IPS DF 4.7 (cell line): ENCODE measurements at regions not wholly inside any gene's neighbourhood (a gene's known extent, or its start where the extent isn't known, plus 50 kb on each side); places are given as distances from the start of the nearest gene placed in this dataset.
"Not testable (repeated sequence)": the region's sequence is repeated elsewhere in the genome, so short reads cannot be mapped to it uniquely, and the experiment has no call there.

Source experiments
- DNase-seq: peaks from one replicate; pipeline ENCODE4 v3.0.0-alpha.2; 2013; ENCODE audit warnings: low spot score; ENCODE audit errors: extremely low read depth

GRCh38 chr3:18194431-18194830 is 230.7 kb downstream of the SATB1 start:
- DNase-seq, result no peak

- DNase-seq, result no peak
Measured at GRCh38 chr3:18190646-18191045, 234.5 kb downstream of the SATB1 start.

- DNase-seq, result no peak
Measured at GRCh38 chr3:18189282-18190050, 235.7 kb downstream of the SATB1 start.

- DNase-seq, result no peak
Measured at GRCh38 chr3:18188491-18188890, 236.6 kb downstream of the SATB1 start.

GRCh38 chr3:18185624-18186023 is 239.5 kb downstream of the SATB1 start:
- no peak for DNase-seq

GRCh38 chr3:18182923-18183322 is 242.2 kb downstream of the SATB1 start:
- not testable (repeated sequence) for DNase-seq

GRCh38 chr3:18179521-18179920 is 245.6 kb downstream of the SATB1 start:
- DNase-seq, result no peak

- no peak for DNase-seq
Measured at GRCh38 chr3:18177271-18177670, 247.9 kb downstream of the SATB1 start.

GRCh38 chr3:18173891-18174290 is 251.2 kb downstream of the SATB1 start:
- DNase-seq, result not testable (repeated sequence)

- no peak for DNase-seq
Measured at GRCh38 chr3:18159681-18160080, 265.5 kb downstream of the SATB1 start.

GRCh38 chr3:18153571-18154173 is 271.5 kb downstream of the SATB1 start:
- DNase-seq, result no peak

- no peak for DNase-seq
Measured at GRCh38 chr3:18151199-18151598, 273.9 kb downstream of the SATB1 start.

- no peak for DNase-seq
Measured at GRCh38 chr3:18149935-18150334, 275.2 kb downstream of the SATB1 start.

- no peak for DNase-seq
Measured at GRCh38 chr3:18149386-18149785, 275.8 kb downstream of the SATB1 start.

- no peak for DNase-seq
Measured at GRCh38 chr3:18144571-18144970, 280.6 kb downstream of the SATB1 start.

- DNase-seq, result no peak
Measured at GRCh38 chr3:18143258-18143780, 281.8 kb downstream of the SATB1 start.

GRCh38 chr3:18137958-18138357 is 287.2 kb downstream of the SATB1 start:
- DNase-seq, result no peak

- no peak for DNase-seq
Measured at GRCh38 chr3:18135060-18135814, 289.9 kb downstream of the SATB1 start.

- DNase-seq, result no peak
Measured at GRCh38 chr3:18134386-18135059, 290.6 kb downstream of the SATB1 start.

GRCh38 chr3:18132991-18133390 is 292.1 kb downstream of the SATB1 start:
- DNase-seq, result no peak

GRCh38 chr3:18127859-18128681 is 297.1 kb downstream of the SATB1 start:
- DNase-seq, result no peak
